ENCODE measurements at regions not wholly inside any gene's neighbourhood (a gene's known extent, or its start where the extent isn't known, plus 50 kb on each side); places are given as distances from the start of the nearest gene placed in this dataset.

GRCh38 chrX:100484971-100485370 lies 74.9 kb upstream of the PCDH19 start:
- Histone ChIP-seq H2BK5ac (ENCODE audit: low read depth, low read length, poor library complexity, severe bottlenecking) (no peak overlapping the region), H3K27ac (ENCODE audit: insufficient read depth, low read length) (no peak overlapping the region), H2BK20ac (ENCODE audit: low read depth, low read length) (no peak overlapping the region), H3K9ac (ENCODE audit: low read depth, low read length) (no peak overlapping the region), H3K27me3 (ENCODE audit: control insufficient read depth, insufficient read depth, low read length) (no peaks in the 10 kb centered on the region; the same call in none of the 2 replicates), H3K4me3 (ENCODE audit: insufficient read depth, low read depth, low read length) (no peak overlapping the region), H4K91ac (ENCODE audit: insufficient read depth, low read depth, low read length) (no peak overlapping the region), H3K14ac (replicated peaks; ENCODE audit: low read depth, low read length) (no peak overlapping the region), H2BK15ac (ENCODE audit: low read depth, low read length) (no peak overlapping the region), H3K4me1 (ENCODE audit: control insufficient read depth, insufficient read depth, low read length) (no peaks in the 10 kb centered on the region), H2AK9ac (replicated peaks; ENCODE audit: low read depth, low read length, poor library complexity) (no peak overlapping the region), H3K9me1 (ENCODE audit: insufficient read depth, low read length) (no peaks in the 10 kb centered on the region), H3K23ac (ENCODE audit: low read depth, low read length) (no peak overlapping the region), H3K4ac (ENCODE audit: low read depth, low read length) (no peak overlapping the region), H4K20me1 (ENCODE audit: insufficient read depth, low read length) (no peaks in the 10 kb centered on the region), H2AK5ac (ENCODE audit: low read depth, low read length) (no peak overlapping the region), H2AFZ (replicated peaks; ENCODE audit: low read length, poor library complexity) (no peak overlapping the region), H3K36me3 (ENCODE audit: control insufficient read depth, insufficient read depth, low read length) (no peaks in the 10 kb centered on the region), H3K4me2 (ENCODE audit: low read depth, low read length) (no peak overlapping the region), H4K5ac (ENCODE audit: low read depth, low read length) (no peak overlapping the region), H3K18ac (ENCODE audit: low read depth, low read length) (no peak overlapping the region), H4K8ac (ENCODE audit: low read depth in 2 of 2, low read length in 2 of 2) (no peak overlapping the region), H2BK120ac (ENCODE audit: low read depth, low read length) (no peak overlapping the region), H3K79me1 (ENCODE audit: low read depth in 1 of 2, low read length in 2 of 2) (no peaks in the 10 kb centered on the region), H3K9me3 (ENCODE audit: control insufficient read depth, insufficient read depth, low read length) (no peaks in the 10 kb centered on the region), H3K56ac (ENCODE audit: extremely low read depth, insufficient read depth, low read length) (no peak overlapping the region)
- no peak for TF ChIP-seq NFE2L2 (IDR thresholded peaks at IDR 0.05; ENCODE audit: low read depth, low read length)
- TF ChIP-seq POLR2A (IDR thresholded peaks at IDR 0.05; ENCODE audit: low read depth, low read length) = no peak
- no peak for TF ChIP-seq MXI1 (IDR thresholded peaks at IDR 0.05; ENCODE audit: borderline replicate concordance, low read depth, low read length)
- intact Hi-C loops (cut with micrococcal nuclease) (no loop called here), dilution Hi-C loops (cut with HindIII; ENCODE audit: low sequenced_read_pairs, unreplicated experiment) (no loop called here), in situ Hi-C loops (cut with MboI; ENCODE audit: low sequenced_read_pairs) (no loop called here)
- WGBS, 2 experiments (ENCODE audit: extremely low coverage in 2 of 2, insufficient read length in 1 of 2) = no CpG with 5 or more reads among the region's 1 CpG
- CTCF ChIA-PET = no interaction called here
- POLR2A ChIA-PET (ENCODE audit: unreplicated experiment) = no interaction called here
- BruUV-seq (replicated peaks) = no TSS peak
- ATAC-seq (ENCODE audit: low read depth) (no peak), DNase-seq (no peak)
